ENCODE measurements at regions not wholly inside any gene's neighbourhood (a gene's known extent, or its start where the extent isn't known, plus 50 kb on each side); places are given as distances from the start of the nearest gene placed in this dataset.

DNA sequence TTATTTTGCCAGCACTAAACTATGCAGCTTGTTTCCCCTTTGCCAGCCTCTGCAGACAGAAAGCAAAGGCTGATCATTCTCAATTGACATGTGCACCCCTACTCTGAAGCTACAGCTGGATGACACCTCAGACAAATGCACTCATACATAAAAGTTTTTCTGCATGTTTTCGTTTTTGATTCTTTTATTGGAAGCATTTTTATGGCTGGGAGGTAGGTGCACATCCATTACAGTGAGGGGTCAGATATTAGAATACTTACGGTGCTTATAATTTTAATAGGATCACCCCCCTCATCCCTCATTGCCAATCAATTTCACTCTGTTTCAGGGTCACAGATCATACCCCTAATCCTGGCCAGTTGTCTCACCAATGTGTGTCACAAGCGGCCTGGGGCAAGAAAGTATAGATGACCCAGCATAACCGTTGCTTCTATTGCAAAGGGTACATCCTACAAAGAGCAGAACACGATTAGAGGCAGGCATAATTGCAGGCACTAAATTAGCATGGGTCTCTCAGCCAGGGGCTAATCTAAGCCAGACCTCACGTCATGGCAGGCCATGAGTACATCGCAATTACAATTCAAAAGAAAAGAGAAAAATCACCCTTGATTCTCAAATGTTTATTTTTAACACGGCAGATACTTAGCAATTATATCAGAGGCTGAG, 89.5 kb upstream of the SOX9 start:
- Histone ChIP-seq H3K9me3 (ENCODE audit: control insufficient read depth, low read length) (no peaks in the 10 kb centered on the region), H3K4me1 (ENCODE audit: control insufficient read depth, insufficient read depth, low read length) (no peaks in the 10 kb centered on the region), H3K36me3 (ENCODE audit: control insufficient read depth, insufficient read depth, low read length) (no peaks in the 10 kb centered on the region), H3K27me3 (ENCODE audit: control insufficient read depth, insufficient read depth, low read length) (no peaks in the 10 kb centered on the region), H3K9ac (ENCODE audit: low read length) (no peak overlapping the region), H3K4me3 (ENCODE audit: low read length) (no peak overlapping the region)

DNA sequence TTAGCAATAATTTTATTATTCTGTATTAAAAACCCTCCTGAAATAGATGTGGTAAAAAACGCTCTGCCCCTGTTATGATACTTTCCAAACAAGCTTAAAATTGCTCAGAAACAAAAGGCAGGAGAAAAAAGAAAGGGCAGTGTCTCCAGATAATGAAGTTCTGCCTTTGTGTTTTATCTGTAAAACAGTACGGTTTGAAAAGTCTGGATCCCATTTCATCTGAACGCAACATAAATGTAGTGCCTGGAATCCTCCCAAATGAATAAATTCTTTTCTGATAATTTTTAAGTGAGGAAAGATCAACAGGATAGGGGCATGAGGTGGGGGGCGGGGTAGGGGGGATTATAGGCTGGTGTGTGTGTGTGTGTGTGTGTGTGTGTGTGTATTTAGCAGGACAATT, 87.5 kb upstream of the SOX9 start:
- H3K4me3 ChIP-seq (ENCODE audit: low read length): no peak overlapping the region
- no peaks in the 10 kb centered on the region for H3K4me1 ChIP-seq (ENCODE audit: control insufficient read depth, insufficient read depth, low read length)
- no peaks in the 10 kb centered on the region for H3K27me3 ChIP-seq (ENCODE audit: control insufficient read depth, insufficient read depth, low read length)
- no peaks in the 10 kb centered on the region for H3K36me3 ChIP-seq (ENCODE audit: control insufficient read depth, insufficient read depth, low read length)
- no peaks in the 10 kb centered on the region for H3K9me3 ChIP-seq (ENCODE audit: control insufficient read depth, low read length)
- no peak overlapping the region for H3K9ac ChIP-seq (ENCODE audit: low read length)

DNA sequence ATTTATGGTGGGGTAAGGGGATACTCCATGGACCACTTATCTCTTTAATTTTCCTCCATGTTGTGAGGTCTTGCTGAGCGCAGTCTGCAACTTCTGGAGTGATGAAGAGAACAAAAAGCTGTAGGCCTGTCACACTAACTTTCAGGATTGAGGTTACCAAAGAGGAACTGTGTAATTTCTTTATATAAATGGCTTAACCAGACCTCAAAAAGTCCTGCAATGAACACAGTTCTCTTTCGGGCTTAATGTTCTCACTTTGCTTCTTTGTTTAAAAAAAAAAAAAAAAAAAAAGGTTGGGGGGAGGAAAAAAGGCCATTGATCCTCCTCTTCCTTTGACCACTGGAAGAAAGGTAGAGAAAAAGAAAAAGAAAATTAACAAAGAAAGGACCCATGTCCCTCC, 86.8 kb upstream of the SOX9 start:
- no peaks in the 10 kb centered on the region for H3K9me3 ChIP-seq (ENCODE audit: control insufficient read depth, low read length)
- H3K4me3 ChIP-seq (ENCODE audit: low read length): no peak overlapping the region
- H3K9ac ChIP-seq (ENCODE audit: low read length): no peak overlapping the region
- no peaks in the 10 kb centered on the region for H3K4me1 ChIP-seq (ENCODE audit: control insufficient read depth, insufficient read depth, low read length)
- no peaks in the 10 kb centered on the region for H3K36me3 ChIP-seq (ENCODE audit: control insufficient read depth, insufficient read depth, low read length)
- H3K27me3 ChIP-seq (ENCODE audit: control insufficient read depth, insufficient read depth, low read length): no peaks in the 10 kb centered on the region

DNA sequence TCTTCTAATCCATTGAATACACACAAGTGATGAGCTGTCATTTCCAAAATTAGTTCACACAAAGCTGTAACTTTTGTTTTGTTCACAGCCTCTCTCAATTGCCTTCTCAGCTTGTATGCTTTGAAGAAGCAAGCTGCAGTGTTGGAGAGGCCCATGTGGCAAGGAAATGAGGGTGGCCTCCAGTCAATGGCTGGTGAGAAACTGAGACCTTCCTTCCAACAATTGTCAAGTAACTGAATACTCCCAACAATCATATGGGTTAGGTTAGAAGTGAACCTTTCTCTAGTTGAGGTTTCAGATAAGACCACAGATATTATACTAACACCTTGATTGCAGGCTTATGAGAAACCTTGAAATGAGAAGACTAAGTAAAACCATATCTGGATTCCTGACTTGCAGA, 82.4 kb upstream of the SOX9 start:
- Histone ChIP-seq H3K9me3 (ENCODE audit: control insufficient read depth, low read length) (no peaks in the 10 kb centered on the region), H3K36me3 (ENCODE audit: control insufficient read depth, insufficient read depth, low read length) (no peaks in the 10 kb centered on the region), H3K4me1 (ENCODE audit: control insufficient read depth, insufficient read depth, low read length) (no peaks in the 10 kb centered on the region), H3K9ac (ENCODE audit: low read length) (no peak overlapping the region), H3K4me3 (ENCODE audit: low read length) (no peak overlapping the region), H3K27me3 (ENCODE audit: control insufficient read depth, insufficient read depth, low read length) (no peaks in the 10 kb centered on the region)

DNA sequence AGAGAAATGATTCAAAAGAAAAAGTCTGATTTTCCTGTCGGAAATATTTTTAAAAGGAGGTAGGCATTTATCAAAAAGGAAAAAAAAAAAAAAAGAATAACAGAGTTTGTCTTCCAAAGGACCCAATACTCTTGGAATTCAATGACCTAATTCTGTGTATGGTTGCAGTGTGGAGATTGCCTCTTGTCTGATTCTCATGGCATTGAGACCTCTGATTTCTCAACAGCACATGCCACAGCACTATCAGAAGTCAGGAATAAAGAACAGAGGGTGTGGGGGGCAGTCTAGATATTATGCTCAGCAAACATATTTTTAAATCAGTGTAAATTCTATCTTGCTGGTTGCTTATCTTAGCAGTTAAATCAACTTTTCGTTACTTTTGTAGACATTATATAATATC, 81.3 kb upstream of the SOX9 start:
- no peaks in the 10 kb centered on the region for H3K9me3 ChIP-seq (ENCODE audit: control insufficient read depth, low read length)
- no peaks in the 10 kb centered on the region for H3K4me1 ChIP-seq (ENCODE audit: control insufficient read depth, insufficient read depth, low read length)
- H3K4me3 ChIP-seq (ENCODE audit: low read length): no peak overlapping the region
- H3K27me3 ChIP-seq (ENCODE audit: control insufficient read depth, insufficient read depth, low read length): no peaks in the 10 kb centered on the region
- H3K9ac ChIP-seq (ENCODE audit: low read length): no peak overlapping the region
- H3K36me3 ChIP-seq (ENCODE audit: control insufficient read depth, insufficient read depth, low read length): no peaks in the 10 kb centered on the region

DNA sequence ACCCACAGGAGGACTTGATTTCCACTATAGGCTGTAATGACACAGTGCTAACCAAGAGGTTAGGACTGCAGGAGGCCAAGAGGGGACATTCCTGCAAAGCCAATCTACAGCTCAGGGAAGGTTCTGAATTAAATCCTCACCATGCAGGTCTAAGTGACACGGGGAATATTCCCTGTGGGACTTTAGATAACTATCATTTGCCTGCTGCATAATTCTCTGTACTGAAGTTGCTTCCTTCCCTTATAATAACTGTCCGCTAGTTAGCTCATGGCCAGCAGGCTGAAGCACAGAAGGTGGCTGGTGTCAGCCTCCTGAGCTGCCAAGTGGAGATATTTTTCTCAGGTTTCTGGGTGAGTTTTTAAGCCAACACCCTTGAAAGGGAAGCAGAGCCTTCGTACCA, 74.6 kb upstream of the SOX9 start:
- no peak overlapping the region for H3K9ac ChIP-seq (ENCODE audit: low read length)
- no peaks in the 10 kb centered on the region for H3K36me3 ChIP-seq (ENCODE audit: control insufficient read depth, insufficient read depth, low read length)
- H3K9me3 ChIP-seq (ENCODE audit: control insufficient read depth, low read length): no peaks in the 10 kb centered on the region
- H3K4me3 ChIP-seq (ENCODE audit: low read length): no peak overlapping the region
- no peaks in the 10 kb centered on the region for H3K4me1 ChIP-seq (ENCODE audit: control insufficient read depth, insufficient read depth, low read length)
- H3K27me3 ChIP-seq (ENCODE audit: control insufficient read depth, insufficient read depth, low read length): no peaks in the 10 kb centered on the region

DNA sequence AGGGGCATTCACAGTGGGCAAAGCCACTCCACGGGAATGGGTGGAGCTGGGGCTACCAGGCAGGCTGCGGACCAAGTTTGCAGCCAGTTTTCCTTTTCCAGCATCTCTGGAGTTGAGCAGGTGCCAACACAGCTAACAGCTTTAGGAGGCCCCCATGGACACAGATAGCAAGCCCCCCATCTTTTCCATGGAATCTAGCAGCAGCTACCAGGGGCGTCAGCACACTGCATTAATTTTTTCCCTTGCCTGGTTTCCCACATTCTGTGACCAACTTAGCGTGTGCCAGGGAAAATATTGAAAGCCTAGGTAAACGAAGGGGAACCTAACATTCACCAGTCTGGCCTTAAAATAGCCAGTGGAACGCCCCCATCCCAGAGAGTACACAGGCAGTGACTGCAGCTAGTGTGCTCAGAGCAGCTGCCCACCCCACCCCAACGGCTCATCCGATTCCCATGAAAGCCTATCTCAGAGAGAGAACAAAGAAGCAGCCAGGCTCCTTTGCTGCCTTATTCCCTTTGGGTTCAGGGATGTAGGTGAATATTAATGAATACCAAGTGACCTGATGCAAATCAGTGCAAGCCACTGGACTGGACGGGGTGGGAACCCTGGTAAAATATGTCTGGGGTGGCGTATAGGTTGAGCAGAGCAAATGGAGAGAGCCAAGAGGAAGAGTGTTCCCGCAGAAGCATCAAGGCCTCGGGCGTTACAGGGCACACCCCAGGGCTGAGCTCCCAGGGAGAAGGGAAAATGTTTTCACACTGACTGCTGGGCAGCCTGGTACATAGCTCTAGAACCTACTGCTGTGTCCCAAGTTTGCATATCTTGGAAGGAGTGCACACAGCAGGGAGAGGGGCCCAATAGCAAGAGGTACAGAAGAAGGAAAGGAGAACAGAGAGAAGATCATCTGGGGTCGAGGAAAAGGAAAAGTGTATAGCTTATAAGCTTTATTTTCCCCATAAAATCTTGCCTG, 73.9 kb upstream of the SOX9 start:
- no peak overlapping the region for H3K4me3 ChIP-seq (ENCODE audit: low read length)
- no peaks in the 10 kb centered on the region for H3K9me3 ChIP-seq (ENCODE audit: control insufficient read depth, low read length)
- H3K9ac ChIP-seq (ENCODE audit: low read length): no peak overlapping the region

DNA sequence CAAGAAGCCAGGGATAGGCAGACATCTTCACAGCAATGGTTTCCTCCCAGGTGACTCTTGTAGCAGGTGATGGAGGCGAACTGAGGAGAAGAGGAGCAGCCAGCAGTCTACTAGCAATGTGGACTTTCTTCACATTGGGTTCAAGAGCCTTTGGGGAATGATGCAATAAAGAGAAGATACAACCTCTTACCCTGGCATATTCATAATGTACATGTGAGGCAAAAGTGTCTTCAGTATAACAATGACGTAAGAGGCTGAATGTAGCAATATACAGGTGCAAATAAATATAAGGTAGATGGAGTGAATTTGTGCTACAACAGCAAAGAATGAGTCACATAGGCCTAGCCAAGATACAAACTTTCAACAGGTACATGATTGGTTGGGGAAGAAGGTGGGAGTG, 70.9 kb upstream of the SOX9 start:
- Histone ChIP-seq H3K36me3 (ENCODE audit: control insufficient read depth, insufficient read depth, low read length) (no peaks in the 10 kb centered on the region), H3K9me3 (ENCODE audit: control insufficient read depth, low read length) (no peaks in the 10 kb centered on the region), H3K4me3 (ENCODE audit: low read length) (no peak overlapping the region), H3K4me1 (ENCODE audit: control insufficient read depth, insufficient read depth, low read length) (no peaks in the 10 kb centered on the region), H3K9ac (ENCODE audit: low read length) (no peak overlapping the region), H3K27me3 (ENCODE audit: control insufficient read depth, insufficient read depth, low read length) (peaks cover 14% of the 10 kb centered on the region)

More for the DNA sequence above, 73.9 kb upstream of the SOX9 start:
- no peaks in the 10 kb centered on the region for H3K36me3 ChIP-seq (ENCODE audit: control insufficient read depth, insufficient read depth, low read length)
- no peaks in the 10 kb centered on the region for H3K27me3 ChIP-seq (ENCODE audit: control insufficient read depth, insufficient read depth, low read length)
- no peaks in the 10 kb centered on the region for H3K4me1 ChIP-seq (ENCODE audit: control insufficient read depth, insufficient read depth, low read length)

DNA sequence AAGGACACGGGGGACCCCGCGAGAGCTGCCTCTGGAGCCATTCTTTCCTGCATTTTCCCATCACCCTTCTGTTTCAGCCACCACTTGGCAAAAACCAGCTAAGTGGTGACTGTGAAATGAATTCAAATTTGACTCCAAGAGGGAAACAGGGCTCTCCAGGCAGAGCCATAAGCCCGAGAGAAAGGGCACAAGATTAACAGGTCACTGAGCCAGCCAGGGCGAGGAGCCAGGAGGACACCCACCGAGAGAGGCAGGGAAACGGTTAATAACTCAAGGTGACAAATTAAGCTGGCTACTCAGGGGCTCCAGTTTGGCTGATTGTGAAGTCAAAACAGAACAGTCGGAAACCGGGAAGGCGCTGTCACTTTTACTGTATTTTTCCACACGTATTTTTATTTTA, 67.8 kb upstream of the SOX9 start:
- peaks cover 14% of the 10 kb centered on the region for H3K27me3 ChIP-seq (ENCODE audit: control insufficient read depth, insufficient read depth, low read length)
- no peaks in the 10 kb centered on the region for H3K36me3 ChIP-seq (ENCODE audit: control insufficient read depth, insufficient read depth, low read length)
- no peaks in the 10 kb centered on the region for H3K9me3 ChIP-seq (ENCODE audit: control insufficient read depth, low read length)
- no peaks in the 10 kb centered on the region for H3K4me1 ChIP-seq (ENCODE audit: control insufficient read depth, insufficient read depth, low read length)
- H3K4me3 ChIP-seq (ENCODE audit: low read length): no peak overlapping the region
- H3K9ac ChIP-seq (ENCODE audit: low read length): no peak overlapping the region

DNA sequence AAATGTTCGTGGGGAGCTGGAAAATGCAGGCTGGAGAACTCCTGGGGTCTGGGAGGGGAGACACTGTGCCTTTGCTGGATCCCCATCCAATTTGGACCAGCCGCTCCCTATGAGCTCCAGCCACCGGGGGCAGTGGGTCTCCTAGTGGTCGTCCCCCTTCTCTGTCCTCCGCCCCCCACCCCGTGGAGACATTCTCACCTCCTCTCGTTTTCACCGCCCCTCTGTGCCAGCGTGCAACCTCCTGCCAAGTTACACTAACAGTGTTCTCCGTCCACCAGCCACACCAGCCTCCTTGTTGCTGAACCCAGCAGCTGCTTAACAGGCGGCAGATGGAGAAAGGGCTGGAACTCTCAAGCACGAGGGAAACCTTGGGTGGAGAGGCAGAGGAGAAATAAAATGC, 67.4 kb upstream of the SOX9 start:
- no peak overlapping the region for H3K9ac ChIP-seq (ENCODE audit: low read length)
- no peaks in the 10 kb centered on the region for H3K9me3 ChIP-seq (ENCODE audit: control insufficient read depth, low read length)
- no peaks in the 10 kb centered on the region for H3K4me1 ChIP-seq (ENCODE audit: control insufficient read depth, insufficient read depth, low read length)
- no peaks in the 10 kb centered on the region for H3K36me3 ChIP-seq (ENCODE audit: control insufficient read depth, insufficient read depth, low read length)
- no peak overlapping the region for H3K4me3 ChIP-seq (ENCODE audit: low read length)
- peaks cover 14% of the 10 kb centered on the region for H3K27me3 ChIP-seq (ENCODE audit: control insufficient read depth, insufficient read depth, low read length)

DNA sequence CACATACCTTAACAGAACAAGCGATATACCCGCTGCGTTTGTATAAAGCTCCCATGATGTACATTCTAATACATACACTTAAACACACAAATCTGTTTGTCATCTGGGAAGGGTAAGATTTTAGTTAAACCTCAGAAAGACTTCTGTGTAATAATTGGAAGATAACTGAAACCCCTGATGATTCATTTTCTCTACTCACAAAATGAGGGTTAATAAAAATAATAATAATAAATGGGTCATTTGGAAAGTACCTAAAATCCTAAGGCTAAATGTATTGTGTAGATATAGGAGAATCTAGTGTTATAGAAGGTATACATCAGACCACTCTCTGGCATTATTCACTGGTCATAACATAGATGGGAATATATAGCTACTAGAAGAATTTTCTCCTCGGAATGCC, 64.7 kb upstream of the SOX9 start:
- H3K9ac ChIP-seq (ENCODE audit: low read length): no peak overlapping the region
- no peaks in the 10 kb centered on the region for H3K36me3 ChIP-seq (ENCODE audit: control insufficient read depth, insufficient read depth, low read length)
- peaks cover 14% of the 10 kb centered on the region for H3K27me3 ChIP-seq (ENCODE audit: control insufficient read depth, insufficient read depth, low read length)
- no peaks in the 10 kb centered on the region for H3K4me1 ChIP-seq (ENCODE audit: control insufficient read depth, insufficient read depth, low read length)
- no peak overlapping the region for H3K4me3 ChIP-seq (ENCODE audit: low read length)
- no peaks in the 10 kb centered on the region for H3K9me3 ChIP-seq (ENCODE audit: control insufficient read depth, low read length)

DNA sequence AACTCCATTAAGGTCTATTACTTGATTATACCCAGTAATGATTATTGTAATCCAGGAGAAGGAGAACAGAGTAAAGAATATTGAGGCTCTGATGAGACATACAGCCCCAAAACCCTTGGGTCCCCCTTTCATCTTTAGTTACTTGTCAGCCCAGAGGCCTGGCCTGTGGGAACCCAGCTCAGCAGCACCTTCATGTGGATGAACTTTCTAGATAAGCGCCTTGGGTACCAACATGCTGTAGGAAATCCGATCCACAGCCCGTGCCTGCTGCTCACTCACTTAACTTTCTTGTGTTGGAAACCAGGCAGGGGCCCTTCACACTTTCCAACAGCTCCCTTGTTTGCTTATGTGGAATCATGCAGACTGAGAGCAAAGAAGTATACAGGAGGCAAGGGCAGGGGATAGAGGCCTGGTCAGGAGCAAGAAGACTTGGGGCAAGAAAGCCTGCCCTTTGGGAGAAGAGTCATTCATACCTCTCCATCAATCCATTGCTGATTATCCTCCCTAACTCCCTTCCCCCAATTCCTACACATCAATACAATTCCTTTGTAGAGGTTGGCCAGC, 64.0 kb upstream of the SOX9 start:
- Histone ChIP-seq H3K4me3 (ENCODE audit: low read length) (no peak overlapping the region), H3K4me1 (ENCODE audit: control insufficient read depth, insufficient read depth, low read length) (no peaks in the 10 kb centered on the region), H3K9ac (ENCODE audit: low read length) (no peak overlapping the region), H3K9me3 (ENCODE audit: control insufficient read depth, low read length) (no peaks in the 10 kb centered on the region), H3K36me3 (ENCODE audit: control insufficient read depth, insufficient read depth, low read length) (no peaks in the 10 kb centered on the region), H3K27me3 (ENCODE audit: control insufficient read depth, insufficient read depth, low read length) (peaks cover 14% of the 10 kb centered on the region)

Measured in mucosa of stomach (tissue), 1 donor.